Stimulated activated CD4-positive, alpha-beta T cell treated with anti-CD3 and anti-CD28 coated beads, Interleukin-12 subunit alpha, Interleukin-12 subunit beta, amount 100 ng/mL, for 4 hours (primary cell): ENCODE measurements at regions not wholly inside any gene's neighbourhood (a gene's known extent, or its start where the extent isn't known, plus 50 kb on each side); places are given as distances from the start of the nearest gene placed in this dataset.
"Not testable (repeated sequence)": the region's sequence is repeated elsewhere in the genome, so short reads cannot be mapped to it uniquely, and the experiment has no call there.

Source experiments
- DNase-seq: peaks from one replicate; pipeline ENCODE4 v3.0.0-alpha.2; 2020

DNA sequence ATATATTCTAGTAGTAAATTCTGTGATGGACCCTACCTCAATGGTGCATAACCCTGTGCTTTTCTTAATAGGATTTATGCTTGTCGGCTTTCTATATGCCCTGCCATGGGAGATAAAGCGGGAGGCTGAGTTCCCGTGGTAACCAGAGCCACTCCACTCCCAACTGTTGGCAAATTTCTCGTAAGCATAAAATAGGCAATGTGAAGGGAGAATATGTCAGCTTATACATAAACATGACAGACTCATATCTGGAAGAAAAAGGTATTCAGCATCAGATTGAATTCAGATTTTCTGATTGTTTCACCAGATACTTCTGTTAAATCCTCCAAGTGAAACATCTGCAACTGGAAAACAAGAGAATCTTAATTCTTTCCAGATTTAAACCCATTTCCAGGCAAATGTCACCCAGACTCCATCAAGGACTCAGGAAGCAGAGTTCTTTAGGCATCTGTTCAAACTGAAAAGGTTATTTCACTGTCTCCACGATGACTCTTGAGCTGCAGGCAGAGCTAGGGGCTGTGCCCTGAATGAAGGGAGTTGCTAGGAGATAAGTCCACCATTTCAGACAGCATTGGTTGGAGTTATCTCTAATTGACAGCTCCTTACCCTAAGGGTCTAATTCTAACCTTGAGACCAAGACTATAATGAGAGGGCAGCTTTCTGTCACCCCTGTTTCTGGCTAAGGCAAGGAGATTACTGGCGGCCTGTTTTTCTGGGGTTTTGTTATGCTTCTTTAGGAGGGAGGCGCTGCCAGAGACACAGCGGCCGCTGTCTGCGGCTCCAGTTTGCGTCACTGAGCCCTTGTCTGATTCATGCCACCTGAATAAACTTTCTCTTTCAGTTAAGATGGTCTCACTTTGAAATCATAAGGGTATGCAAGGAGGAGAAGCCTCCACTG lies 381.3 kb downstream of the SOX11 start:
- no peak for DNase-seq

DNA sequence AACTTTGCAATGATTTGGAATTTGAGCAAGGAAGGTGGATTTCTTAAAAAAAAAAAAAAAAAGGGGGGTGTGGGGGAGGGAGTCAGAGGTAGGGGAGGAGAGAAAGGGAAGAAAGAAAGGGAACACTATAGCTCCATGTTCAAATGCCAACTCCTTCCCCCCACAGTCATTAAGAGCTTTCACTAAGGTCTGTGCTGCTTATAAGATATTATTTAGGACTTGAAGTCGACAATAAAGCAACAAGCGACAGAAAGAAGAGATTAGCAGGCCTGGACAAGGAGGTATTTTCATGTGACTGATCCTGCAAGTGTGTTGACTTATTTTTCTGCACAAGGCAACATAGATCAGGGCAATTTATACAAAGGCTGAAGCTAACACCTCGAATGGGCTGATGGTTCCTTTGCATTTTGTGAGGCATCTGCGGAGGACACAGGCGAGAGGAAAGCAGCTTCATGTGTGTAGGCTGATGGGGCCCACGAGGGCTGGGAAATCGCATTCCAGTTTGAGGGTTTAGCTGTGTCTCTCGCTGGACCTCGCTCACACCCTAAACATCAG lies 382.0 kb downstream of the SOX11 start:
- no peak for DNase-seq

DNA sequence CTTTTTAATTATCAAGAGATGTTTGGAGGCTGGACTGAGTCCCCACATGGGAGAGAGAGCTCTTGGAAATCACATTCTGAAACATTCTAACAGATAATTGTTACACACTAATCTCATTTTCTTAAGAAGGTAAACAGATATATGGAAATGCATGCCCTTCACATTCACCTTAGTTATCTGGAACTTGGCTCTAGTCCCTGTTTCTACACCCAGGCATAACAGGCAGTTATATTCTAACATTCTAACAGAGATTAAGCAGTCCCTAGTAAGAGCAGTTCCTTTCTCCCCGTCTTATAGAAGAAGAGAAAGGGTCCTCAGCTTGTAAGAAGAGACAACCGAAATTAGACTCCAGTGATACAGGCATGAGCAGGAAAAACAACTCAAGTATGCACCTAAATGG lies 385.4 kb downstream of the SOX11 start:
- DNase-seq, result no peak

DNA sequence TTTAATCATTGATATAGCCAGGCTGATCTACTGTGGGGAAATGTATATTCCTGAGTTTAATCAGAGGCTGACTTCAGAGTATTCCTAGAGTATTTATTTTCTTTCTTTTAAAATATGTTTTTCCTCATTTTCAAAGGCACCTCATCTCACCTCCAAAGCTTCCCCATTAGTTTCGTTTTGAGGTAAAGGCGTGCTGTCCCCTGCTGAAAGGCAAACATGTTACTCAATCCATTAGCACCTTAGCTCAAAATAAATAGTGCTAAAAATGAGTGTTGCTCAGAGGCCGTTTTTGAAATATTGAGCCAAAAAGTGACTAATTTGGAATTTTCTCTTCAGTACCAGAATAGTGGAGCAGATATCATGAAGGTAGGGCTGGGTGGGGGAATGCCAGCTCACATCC lies 386.2 kb downstream of the SOX11 start:
- DNase-seq, result no peak

DNA sequence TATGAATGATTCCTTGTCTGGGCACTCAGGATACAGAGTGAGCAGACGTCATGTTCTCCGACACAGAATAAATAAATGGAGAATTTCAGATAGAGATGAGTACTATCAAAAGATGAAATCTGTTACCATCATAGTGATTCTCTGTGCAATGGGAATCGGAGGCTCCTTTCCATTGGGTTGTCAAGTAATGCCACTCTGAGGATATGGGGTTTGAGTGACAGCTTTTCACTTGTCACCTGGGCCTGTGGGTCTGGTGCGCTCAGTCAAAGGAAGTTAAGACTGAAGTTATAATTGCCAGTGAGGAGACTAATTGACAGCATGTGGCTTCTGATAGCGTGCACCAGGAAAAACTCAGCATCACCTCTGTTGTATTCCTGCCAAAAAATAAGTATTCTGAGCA lies 387.2 kb downstream of the SOX11 start:
- no peak for DNase-seq

DNA sequence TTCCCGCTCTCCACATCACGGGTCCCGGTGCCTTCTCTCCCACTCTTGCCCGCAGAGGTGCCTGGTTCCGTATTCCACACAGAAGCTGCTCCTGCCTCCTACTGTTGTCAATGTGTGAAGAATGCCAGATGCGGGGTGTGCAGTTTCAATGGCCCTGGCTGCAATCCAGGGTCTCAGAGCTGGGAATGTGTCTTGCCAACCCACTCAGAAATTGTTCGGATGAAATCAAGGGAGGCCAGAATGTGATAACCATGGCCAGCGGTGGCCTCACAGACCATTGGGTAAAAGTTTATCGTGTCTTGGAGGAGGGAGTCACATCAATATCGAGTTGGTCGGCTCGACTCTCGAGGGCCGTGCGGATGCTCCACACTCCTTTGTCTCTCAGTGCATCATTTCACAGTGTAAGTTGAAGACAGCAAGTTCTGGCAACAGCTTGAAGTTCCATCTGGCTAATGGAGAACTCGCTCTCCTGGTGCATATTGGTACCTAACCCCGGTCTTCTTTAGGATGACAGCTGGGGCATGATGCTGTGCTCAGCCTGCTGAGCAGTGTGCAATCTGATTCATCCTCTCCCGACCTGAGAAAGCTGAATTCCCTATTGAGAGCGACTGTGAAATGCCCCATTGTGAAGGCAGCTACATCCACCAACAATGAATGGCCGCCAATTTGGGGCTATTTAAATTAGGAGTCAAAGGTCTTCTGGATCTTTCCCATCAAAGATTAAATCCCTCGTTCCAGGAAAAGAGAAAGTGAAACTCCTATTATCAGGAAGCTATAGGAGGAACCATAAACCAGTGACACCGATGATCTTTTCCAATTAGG lies 389.0 kb downstream of the SOX11 start:
- no peak for DNase-seq

DNA sequence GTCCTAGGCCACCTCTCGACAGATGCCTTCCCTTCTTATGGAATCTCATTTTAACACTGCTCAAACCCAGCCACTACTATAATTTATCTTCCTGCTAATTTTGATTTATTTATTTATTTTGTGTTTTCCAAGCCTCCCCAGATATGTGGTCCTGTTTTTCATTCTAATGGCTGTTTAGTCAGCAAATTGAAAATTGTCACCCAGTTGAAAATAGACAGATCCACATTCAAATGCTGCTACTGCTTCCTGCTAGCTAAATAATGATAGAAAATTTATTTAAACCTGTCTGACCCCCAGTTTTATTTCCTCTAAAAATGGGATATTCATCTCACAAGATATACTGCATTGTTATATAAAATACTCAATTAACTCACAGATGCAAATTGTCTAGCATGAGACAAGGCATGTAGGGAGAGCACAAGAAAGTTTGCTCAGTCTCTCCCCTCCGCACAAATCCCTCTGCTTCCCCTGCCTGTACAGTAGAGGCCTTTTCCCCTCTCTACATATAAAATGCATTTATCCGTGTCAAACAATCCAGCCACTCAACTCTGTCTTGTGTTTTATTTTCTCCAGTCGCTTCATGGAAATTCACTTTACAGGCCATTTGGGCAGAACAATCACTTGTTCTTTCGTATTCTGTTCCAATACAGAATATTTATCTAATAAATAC lies 389.9 kb downstream of the SOX11 start:
- DNase-seq, result no peak

DNA sequence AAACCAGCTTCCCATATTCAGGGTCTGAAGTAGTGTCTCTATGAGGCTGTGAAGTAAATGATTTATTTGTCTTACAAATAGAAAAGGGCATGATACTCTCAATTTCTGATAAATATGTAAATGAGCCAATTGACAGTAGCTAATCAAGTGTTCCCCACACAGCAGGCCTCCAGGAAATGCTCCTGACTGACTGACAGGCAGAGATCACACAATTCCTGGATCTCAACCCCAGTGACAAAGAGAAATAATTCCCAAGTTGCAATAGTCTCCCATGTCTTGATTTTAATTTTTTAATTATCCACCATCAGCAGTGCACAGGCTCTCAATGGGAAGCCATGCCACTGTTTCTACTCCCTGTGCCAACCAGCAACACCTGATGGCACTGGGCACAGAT lies 390.4 kb downstream of the SOX11 start:
- DNase-seq, result no peak

DNA sequence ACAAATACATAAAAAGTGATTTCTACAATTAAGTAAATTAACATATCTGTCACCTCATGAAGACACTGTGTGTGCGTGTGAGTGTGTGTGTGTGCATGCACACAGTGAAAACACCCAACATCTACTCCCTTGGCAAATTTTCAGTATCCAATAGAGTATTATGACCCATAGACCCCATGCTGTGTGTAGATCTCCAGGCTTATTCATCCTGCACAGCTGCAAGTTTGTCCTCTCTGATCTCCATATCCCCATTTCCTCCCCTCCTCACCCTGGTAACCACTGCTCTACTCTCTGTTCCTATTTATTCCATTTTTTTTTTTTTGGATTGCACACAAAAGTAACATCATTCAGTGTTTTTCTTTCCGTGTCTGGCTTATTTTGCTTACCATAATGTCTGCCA lies 391.0 kb downstream of the SOX11 start:
- DNase-seq, result no peak

DNA sequence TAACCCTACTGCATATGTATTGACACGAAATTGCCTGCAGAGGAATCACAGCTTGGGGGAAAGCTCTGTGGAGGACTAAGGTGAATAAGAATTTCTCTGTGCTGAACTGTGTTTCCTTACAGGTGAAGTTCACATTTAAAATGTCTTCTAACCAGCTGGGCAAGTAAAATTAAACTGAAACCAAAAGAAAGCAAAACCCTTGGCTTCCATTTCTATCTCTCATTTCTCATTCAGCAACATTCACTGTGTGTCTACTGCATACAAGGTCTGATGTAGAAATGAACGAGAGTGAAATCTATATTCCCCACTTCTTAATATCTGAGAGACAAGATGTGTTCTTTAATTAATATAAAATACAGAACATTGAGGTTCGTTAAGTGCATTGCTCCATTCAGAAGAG lies 397.3 kb downstream of the SOX11 start:
- no peak for DNase-seq

DNA sequence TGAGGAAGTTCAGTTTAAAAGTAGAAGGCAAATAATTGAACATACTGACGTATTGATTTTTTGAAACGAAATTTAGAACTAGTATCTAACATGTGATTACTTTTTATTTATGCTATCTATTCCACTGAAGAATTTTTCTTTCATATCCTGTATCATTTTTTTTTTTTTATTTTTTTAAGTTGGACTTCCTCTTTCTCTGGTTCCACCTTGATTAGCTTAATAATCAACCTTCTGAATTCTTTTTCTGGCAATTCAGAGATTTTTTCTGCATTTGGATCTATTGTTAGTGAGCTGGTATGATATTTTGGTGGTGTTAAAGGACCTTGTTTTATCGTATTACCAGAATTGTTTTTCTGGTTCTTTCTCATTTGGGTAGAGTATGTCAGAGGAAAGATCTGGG lies 411.2 kb downstream of the SOX11 start:
- DNase-seq, result no peak

DNA sequence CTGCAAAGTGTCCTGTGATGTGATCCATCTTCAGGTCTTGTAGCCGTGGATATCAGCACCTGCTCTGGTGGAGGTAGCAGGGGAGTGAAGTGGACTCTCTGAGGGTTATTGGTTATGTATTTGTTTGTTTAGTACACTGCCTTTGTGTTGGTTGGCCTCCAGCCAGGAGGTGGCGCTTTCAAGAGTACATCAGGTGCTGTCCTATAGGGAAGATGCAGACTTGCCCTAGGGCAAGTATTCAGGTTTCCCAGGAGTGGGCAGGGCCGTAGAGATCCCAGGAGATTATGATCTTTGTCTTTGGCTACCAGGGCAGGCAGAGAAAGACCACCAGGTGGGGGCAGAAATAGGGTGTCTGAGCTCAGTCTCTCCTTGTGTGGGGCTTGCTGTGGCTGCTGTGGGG lies 411.8 kb downstream of the SOX11 start:
- DNase-seq, result no peak

DNA sequence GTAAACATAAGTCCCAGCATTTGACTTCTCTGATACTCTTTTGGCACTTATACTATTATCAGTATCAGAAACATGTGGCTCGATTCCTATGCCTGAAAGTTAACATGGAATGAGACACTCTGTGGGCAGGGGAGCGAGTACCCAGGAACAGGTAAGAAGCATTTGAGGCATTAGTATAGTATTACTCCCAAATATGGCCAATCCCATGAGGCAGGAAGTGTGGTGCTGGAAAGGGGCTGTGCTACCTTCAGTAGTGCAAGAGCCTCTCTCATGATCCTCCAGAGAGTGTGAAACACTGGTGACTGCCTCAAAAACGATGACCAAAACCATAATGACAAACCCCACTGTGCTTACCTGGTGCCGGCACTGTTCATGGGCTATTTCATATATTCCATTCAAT lies 415.1 kb downstream of the SOX11 start:
- no peak for DNase-seq

DNA sequence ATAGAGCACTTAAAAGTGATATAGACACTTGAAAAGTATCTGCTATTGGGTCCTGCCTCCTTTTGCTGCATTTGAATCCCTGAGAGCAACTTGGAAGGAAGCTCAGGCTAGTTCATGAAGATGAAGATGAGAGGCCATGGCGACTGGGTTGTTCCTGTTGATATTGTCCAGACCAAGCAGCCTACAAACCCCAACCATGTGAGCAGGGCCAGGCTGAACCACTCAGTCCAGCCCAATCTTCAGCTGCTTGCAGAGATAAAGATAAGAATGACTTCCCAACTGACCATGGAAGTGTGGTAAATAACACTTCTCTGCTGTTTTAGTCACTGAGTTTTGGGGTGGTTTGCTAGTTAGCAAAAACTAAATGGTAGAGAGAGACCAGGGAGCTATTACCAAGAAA lies 417.6 kb downstream of the SOX11 start:
- no peak for DNase-seq

DNA sequence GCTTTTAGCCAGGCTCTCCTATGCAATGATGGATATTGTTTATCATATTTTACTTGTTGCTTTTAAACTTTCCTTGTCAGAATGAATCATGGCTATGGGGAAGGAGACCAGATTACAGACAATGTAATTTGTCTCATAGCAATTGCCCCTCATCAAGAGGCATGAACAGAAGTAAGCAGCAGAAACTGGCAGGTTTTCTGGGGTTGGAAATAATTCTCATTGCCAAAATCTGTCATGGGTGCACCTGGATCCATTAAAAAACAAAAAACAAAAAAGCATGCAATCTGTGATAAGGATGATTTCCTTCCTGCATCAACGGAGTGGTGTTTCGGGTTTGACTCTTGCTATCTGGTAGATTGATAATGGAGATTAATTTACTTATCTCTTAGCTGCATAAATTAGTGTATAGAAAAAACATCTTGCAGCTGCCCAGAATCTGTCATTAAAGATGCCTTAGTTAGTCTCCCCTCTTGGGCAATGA lies 419.6 kb downstream of the SOX11 start:
- no peak for DNase-seq

DNA sequence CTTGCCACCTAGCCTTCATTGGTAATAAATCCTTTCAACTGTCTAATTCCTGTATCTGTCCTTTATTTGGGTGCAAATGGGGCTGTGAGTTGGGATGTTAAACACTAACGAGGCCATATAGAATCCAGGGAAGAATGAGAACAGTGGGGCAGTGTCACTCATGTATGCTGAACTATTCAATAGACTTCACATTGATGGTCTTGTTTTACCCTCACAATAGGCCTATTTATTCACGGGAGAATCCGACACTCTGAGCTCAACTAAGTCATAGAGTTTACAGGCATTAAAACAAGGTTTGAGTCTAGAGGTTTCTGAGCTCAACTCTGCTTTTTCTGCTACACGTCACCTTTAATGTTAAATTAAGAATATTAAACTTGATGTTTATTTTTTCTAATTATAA lies 421.6 kb downstream of the SOX11 start:
- DNase-seq, result no peak

DNA sequence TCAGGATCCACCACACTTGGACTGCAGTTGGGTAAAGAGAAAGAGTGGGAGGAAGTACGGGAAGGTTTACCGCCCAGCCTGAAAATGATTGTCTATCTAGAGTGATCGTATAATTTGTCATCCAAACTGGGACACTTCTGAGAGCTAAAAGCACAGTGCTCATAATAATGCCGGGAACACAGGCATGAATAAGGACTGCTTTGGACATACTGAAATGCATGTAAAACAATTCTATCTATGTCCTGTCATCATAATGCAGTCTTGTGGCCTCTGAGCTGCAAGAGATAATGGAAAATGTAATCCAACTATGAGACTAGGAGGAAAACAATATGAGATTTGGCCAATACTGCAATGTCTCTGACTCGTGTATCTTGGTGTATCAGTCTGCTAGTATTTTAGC lies 435.5 kb downstream of the SOX11 start:
- no peak for DNase-seq

DNA sequence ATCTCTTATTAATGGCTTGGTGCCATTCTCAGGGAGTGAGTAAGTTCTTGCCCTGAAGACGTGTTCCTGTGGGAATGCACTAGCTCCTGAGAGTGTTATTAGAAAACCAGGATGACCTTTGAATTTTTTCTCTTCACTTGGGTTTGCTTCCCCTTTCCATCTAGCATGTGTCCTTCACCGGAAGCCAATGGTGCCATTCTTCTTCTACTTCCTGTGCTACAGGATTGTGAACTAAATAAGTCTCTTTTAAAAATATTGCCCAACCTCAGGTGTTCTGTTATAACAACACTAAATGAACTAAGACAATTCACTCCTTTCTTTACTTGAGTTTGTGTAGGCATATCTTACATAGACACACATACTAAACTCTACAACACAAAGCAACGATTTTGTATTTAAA lies 447.0 kb downstream of the SOX11 start:
- no peak for DNase-seq

DNA sequence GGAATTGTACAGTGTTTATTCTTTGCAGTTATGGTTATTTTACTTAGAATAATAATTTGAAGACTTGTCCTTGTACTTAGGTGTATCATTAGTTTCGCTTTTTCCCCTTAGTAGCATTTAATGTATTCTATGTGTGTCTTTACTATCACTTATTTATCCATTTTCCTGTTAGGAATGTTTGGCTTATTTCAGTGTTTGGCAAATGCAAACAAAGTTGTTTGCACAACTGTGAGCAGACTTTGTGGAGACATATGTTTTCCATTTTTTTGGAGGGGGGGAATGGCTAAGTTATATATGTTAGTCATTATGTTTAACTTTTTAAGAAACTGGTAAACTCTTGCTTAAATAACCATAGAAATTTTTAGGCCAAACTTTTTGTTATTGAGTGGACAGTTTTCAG lies 447.7 kb downstream of the SOX11 start:
- DNase-seq, result no peak

DNA sequence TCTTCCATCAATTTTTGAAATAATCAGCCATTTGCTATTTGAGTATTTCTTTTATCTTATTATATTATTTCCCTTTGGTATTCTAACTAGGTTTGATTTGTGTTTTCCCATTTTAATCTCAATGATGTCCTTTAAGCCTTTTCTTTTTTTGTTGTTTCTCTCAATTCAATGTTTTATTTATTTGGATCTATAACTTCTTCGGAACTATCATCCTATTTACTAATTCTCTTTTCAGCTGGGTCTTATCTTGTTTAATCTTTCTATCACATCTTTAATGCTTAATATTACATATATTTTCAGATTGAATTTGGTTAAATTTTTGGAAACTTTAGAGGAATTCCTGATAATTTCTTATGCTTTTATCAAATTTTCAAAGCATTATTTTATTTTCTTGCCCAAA lies 448.3 kb downstream of the SOX11 start:
- DNase-seq, result no peak

DNA sequence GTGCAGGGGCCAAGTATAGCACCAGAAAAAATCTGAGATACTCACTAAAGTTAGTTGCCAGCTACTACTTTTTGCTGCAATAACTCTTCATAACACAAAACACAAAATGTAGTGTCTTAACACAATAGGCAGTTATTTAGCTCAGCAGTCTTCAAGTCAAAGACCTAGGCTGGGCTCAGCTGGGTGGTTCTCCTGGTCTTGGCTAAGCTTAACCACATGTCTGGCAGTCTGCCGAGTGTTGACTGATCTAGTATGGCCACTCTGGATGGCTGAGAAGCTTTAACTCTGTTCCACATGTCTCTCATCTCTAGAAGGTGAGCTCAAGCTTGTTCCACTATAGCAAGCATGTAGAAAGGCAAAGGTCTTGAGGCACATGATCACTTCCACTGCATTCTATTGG lies 451.6 kb downstream of the SOX11 start:
- no peak for DNase-seq

DNA sequence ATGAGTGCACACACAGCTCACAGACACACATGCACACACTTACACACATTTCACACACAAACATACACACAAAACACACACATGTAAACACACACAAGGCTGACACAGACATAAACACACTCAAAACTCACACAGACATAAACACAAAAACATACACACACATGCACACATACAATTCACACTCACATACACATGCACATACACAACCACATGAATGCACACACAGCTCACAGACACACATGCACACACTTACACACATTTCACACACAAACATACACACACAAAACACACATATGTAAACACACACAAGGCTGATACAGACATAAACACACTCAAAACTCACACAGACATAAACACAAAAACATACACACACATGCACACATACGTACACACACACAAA lies 455.0 kb downstream of the SOX11 start:
- not testable (repeated sequence) for DNase-seq

DNA sequence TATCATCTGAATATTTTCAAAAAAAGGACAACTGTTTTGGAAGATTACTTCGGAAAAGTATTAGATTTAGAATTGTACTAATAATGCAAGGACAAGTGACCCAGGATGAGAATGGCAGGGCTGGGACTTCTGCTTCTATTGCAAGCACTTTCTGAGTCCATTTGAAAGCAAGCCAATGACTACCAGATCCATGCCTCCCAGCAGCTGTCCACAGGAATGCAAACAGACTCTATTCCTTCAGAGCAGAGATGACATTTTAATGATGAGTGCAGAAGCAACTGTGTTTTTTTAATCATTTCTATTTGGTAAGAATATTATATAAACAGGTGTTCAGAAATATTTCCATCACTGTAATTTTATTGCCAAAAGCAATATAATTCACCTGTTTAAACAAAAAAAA lies 456.7 kb downstream of the SOX11 start:
- no peak for DNase-seq
